Epidermal melanocyte (primary cell): ENCODE measurements at regions not wholly inside any gene's neighbourhood (a gene's known extent, or its start where the extent isn't known, plus 50 kb on each side); places are given as distances from the start of the nearest gene placed in this dataset.

Experiments
- DNase-seq: peaks from one replicate; pipeline ENCODE4 v3.0.0; 2011; ENCODE audit warnings: low spot score; ENCODE audit not compliant: insufficient read length

DNA sequence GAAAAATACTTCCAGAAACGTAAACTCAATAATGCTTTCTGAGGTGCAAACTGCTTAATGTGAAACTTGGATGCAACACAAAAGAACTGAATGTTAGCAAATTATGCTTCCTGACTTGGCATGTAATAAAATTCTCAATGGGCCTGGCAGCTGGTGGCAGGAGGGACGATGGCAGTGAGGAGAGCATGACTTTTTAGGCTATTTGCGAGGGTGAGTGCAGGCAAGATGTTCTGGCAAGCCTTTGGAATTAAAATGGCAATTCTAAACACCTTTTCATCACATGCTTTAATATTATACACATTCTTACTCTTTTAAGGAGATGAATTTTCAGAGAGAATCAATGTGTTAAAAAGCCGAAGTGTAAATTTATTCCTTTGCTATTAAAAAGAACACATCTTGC lies 224.8 kb upstream of the CDH4 start:
- DNase-seq: no peak

- DNase-seq: peak; percentile 9
Measured at GRCh38 chr20:61030130-61030529, 221.9 kb upstream of the CDH4 start.

DNA sequence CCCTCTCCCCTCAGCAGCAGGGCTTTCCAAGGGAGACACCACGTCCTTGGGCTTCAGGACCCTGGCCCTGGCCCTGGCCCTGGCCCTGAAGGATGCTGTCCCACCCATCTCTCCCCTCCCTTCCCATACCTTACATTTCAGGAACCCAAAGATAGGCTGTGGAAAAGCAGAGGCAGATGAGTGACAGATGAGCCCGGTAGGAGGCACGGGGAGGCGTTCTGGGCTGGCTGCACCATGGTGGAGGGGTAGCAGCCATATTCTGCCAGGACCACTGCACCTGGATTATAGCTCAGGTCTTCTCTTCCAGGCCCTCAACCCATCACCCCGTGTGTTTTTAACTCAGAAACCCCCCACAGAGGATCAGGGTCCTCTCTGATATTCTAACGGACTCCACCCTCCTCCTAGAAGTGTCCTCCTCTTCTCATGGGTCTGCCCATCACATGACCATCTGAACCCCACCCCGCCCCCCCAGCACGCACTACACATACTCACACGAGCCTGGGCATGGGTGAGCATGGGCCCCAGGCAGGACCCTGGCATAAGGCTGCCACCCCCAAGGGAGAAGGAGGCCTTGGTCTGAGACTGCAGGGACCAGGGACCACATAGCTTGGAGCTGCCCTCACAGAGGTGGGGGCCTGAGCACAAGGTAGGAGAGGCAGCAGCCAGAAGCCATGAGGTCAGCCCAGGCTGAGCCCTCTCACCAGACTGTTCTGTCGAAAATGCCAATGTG lies 220.8 kb upstream of the CDH4 start:
- DNase-seq: peak; percentile 10

GRCh38 chr20:61037498-61037897 lies 214.6 kb upstream of the CDH4 start:
- peak; percentile 4 for DNase-seq

DNA sequence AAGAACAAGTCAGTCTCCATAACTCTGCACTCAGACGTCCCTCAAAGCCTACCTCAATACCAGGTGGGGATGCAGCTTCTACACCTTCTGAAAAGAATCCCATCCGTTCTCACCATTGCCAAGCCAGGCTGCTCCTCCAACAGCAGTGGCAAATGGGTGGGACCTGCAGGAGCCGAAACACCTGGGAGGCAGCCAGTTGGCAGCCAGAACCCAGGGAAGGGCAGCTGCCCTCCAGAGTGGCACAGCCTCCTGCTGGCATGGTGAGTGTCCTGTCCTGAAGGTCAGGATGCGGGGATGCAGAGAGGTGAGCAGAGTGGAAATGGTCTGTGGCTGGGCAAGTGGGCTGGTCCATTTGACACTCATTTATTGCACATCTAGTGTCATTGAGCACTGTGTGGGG lies 210.6 kb upstream of the CDH4 start:
- DNase-seq: no peak

GRCh38 chr20:61042506-61043385 lies 209.3 kb upstream of the CDH4 start:
- no peak for DNase-seq

DNA sequence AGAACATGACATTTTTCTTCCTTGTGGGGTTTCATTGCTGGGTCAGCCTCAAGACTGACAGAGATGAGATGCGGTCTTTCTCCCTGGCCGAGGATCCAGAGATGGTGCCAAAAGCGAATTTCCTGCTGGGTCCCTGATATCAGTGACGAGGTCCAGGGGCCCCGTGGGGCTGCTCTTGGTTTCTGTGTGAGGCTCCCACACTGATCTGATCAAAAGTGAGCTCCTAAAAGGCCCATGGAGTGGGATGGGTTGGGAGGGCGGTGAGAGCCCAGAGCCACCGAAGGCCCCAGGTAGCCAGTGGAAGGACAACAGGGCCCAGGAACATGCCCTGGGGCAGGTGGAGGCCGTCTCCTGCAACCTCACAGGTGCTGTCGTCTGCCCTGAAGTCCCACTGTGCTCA lies 208.4 kb upstream of the CDH4 start:
- DNase-seq: no peak

- no peak for DNase-seq
Measured at GRCh38 chr20:61044499-61044898, 207.6 kb upstream of the CDH4 start.

DNA sequence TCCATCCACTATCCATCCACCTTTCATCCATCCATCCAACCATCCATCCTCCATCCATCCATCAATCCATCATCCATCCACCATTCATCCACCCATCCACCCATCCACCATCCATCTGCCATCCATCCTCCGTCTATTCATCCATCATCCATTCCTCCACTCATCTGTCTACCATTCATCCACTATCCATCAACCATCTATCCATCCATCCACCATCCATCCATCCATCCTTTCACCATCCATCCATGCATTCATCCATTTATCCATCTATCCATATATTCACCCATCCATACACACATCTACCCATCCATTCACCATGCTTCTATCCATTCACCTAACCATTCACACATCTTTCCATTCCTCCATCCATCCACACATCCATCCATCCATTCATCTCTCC lies 207.0 kb upstream of the CDH4 start:
- DNase-seq: no peak

- peak; percentile 12 for DNase-seq
Measured at GRCh38 chr20:61045876-61046585, 206.0 kb upstream of the CDH4 start.

GRCh38 chr20:61046721-61047351 lies 205.2 kb upstream of the CDH4 start:
- DNase-seq: no peak

DNA sequence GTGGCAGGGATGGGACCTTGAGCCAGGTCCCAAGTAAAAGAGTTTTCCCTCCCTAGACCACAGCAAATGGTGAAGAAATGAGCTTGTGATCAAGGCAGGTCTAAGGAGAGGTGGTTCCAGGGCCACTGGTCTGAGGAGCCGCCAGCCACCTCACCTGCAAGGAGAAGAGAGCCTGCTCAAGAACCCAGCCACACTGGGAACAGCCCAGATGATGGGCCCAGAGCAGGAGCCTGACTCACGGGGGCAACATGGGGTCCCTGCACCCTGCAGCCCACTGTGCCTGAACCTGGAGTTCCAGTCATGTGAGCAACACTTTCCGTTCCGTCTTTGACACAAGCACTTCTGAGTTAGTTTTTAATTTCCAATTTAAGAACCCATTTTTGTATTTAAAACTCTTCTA lies 204.5 kb upstream of the CDH4 start:
- DNase-seq: no peak

DNA sequence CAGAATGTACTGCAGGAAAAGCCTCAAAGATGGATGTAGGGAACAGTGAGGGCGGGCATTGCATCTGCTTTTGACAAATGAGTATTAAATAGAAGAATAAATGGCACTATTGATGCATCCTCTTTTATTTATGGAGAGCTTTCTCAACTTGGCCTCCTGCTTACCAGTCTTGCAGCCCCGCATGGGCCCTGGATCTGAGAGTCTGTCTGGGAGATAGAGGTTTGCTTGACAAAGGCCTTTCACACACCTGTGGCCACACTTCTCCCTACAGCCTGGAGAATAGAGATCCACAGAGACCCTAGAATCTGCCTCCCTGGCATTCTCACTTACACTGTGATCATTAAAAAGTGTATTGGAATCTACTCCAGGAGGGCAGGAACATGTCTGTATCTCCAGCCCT lies 203.8 kb upstream of the CDH4 start:
- DNase-seq: no peak

DNA sequence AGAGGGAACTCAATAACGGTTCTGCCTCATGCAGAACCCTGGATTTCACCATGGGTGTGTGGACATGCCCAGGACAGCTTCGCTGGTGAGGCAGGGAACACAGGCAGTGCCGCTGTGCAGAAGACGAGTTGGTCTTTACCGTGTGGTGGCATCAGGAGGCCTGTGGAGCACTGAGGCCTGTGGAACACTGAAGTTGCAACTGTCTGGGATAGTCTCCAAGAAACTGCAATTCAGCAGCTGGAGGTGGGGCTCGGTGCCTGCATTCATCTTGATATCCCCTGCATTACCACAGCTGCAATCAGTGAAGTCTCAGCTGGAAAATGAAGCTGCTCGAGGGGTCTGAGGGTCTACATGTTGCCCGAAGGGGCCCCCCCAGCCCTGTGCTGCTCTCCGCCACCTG lies 202.4 kb upstream of the CDH4 start:
- no peak for DNase-seq

GRCh38 chr20:61050336-61050890 lies 201.6 kb upstream of the CDH4 start:
- no peak for DNase-seq

- DNase-seq: no peak
Measured at GRCh38 chr20:61052195-61052750, 199.8 kb upstream of the CDH4 start.

GRCh38 chr20:61052776-61053442 lies 199.2 kb upstream of the CDH4 start:
- no peak for DNase-seq

DNA sequence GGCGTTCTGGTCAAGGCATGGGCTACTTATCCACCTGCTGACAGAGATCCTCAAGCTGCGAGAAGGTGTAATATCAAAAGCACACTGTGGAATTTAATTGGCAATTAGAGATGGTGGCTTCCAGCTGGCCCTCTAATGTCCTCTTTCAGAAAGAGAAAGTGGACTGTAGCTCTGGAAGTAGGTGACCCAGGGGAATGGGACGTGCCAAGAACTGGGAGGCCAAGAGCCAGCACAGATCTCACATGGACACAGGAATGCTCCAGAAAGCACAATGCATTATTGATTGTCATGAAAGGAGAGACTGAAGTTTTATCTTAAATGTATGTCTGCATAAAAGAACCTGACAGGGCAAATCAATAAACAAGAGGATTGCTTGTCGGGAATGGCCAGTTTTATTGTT lies 198.6 kb upstream of the CDH4 start:
- DNase-seq: no peak

GRCh38 chr20:61053889-61054288 lies 198.2 kb upstream of the CDH4 start:
- no peak for DNase-seq

DNA sequence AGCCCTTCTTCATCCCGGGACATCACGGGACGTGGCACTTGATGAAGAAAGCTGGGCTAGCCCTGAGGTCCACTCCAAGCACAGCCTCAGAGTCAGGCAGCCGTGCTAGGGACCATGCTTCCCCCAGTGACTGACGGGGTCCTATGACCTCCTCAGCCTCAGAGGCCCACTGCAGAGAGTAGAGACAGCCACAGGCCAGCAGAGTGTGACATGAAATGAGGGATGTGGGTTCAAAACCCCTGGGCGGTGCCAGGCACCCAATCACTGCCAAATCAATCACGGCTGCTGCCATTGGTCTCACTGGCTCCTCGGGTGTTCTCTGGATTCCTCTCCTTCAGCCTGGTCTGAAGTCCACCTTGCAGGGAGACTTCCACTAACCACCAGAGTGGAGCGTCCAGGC lies 197.7 kb upstream of the CDH4 start:
- DNase-seq: no peak
